GM13976 (cell line): ENCODE measurements at regions not wholly inside any gene's neighbourhood (a gene's known extent, or its start where the extent isn't known, plus 50 kb on each side); places are given as distances from the start of the nearest gene placed in this dataset.

ENCODE experiments used
- DNase-seq: peaks from one replicate; pipeline ENCODE4 v3.0.0; 2012; ENCODE audit warnings: low spot score
- in situ Hi-C: fragments of 300-500 bp; cut with MboI; formaldehyde crosslinking; loops from one replicate; pipeline ENCODE4 v1.12.0; 2022; ENCODE audit warnings: low sequenced_read_pairs, mixed read lengths, inconsistent platforms; ENCODE audit not compliant: unreplicated experiment
- TF ChIP-seq, protein P1 (sequence below): IDR thresholded peaks from 2 replicates; pipeline ENCODE4 v1.5.1; 2012; ENCODE audit warnings: borderline replicate concordance, mild to moderate bottlenecking; ENCODE audit not compliant: insufficient read depth; ENCODE audit errors: extremely low read depth, missing control alignments, control extremely low read depth

DNA sequence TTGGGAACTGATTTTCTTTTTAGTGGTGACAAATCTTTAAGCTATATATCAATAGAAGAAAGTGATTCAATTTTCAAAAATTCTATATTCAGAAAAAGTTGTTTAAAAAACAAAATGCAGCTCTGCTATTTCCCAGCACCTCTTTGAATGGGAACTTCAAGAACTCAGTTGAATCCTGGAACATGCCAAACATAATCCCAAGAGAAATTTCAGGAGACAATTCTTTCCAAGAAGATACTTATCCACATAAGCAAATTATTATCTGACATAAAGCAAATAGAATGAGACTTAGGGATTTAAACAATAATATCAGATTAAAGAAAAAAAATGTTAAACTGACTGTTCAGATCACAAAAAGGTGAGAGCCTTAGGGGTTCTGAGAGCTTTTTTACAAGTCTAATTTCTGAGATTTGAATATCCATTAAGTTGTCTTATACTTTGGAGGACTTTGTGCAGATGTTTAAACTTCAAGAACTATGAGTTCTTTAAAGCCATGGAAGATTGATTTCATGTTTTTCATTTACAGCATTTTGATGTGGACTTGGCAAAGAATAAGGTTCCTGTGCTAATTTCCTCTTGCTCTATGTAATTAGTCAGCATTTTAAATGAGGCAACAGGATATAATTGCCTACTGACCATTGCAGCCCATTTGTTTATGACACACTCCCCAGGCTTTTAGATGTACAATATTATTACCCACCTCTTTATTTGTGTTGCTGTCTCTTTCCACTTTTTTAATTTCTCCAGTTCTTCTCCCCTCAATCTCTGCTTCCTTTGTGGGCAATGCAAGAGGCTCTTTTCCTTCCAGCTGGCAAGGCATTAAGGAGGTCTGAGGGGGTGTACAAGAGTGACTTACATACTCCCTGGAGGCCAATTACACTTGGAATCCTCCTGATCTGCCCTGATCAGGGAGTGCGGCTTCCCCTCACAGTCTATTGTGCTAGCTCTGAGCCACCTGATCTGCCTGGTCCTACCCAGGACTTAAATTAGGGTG is 419.1 kb downstream of the NR2F1-AS1 start:
- TF ChIP-seq, protein P1, sequence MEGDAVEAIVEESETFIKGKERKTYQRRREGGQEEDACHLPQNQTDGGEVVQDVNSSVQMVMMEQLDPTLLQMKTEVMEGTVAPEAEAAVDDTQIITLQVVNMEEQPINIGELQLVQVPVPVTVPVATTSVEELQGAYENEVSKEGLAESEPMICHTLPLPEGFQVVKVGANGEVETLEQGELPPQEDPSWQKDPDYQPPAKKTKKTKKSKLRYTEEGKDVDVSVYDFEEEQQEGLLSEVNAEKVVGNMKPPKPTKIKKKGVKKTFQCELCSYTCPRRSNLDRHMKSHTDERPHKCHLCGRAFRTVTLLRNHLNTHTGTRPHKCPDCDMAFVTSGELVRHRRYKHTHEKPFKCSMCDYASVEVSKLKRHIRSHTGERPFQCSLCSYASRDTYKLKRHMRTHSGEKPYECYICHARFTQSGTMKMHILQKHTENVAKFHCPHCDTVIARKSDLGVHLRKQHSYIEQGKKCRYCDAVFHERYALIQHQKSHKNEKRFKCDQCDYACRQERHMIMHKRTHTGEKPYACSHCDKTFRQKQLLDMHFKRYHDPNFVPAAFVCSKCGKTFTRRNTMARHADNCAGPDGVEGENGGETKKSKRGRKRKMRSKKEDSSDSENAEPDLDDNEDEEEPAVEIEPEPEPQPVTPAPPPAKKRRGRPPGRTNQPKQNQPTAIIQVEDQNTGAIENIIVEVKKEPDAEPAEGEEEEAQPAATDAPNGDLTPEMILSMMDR: no peak
- in situ Hi-C loops: no loop called here
- DNase-seq: no peak

DNA sequence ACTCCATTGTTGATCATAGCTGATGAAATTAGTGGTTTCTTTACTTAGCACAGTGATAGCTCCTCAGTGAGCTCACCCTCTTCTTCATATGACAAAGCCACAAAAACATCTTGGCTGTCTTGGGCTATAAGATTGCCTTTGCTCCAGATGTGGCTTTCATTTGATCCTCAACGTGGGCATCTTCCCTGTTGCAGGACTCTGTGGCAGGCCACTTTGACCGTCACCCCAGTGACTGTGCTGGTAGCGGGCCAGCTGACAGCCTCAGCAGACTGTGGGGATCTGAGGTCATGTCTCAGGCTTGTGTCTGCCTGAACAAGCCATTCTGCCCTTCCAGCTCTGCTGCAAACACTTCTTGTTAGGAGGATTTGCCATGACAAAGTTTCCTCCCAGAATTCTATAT is 422.2 kb downstream of the NR2F1-AS1 start:
- TF ChIP-seq, protein P1: no peak
- in situ Hi-C loops: no loop called here
- DNase-seq: no peak

- TF ChIP-seq, protein P1: no peak
Measured at GRCh38 chr5:93156566-93156965, 424.5 kb downstream of the NR2F1-AS1 start.

DNA sequence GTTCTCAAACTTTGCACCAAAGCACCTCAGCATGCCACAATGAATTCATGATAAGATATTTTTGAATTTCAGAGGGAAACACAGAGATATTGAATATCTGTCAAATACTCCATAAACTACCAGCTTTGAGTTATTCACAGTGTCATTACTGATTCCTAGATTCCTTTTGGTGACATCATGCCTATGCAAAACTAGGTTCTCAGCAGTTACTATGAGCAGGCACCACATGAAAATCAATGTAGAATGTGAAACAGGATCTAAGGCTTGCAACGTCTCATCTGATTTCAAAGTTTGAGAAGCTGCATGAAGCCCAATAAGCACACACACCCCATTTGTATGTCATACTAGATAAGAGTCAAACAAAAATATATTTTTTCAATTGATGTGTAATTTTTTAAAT is 426.5 kb downstream of the NR2F1-AS1 start:
- DNase-seq: no peak
- in situ Hi-C loops: no loop called here
- TF ChIP-seq, protein P1: no peak

More at GRCh38 chr5:93156566-93156965, 424.5 kb downstream of the NR2F1-AS1 start:
- in situ Hi-C loops: no loop called here
- no peak for DNase-seq

DNA sequence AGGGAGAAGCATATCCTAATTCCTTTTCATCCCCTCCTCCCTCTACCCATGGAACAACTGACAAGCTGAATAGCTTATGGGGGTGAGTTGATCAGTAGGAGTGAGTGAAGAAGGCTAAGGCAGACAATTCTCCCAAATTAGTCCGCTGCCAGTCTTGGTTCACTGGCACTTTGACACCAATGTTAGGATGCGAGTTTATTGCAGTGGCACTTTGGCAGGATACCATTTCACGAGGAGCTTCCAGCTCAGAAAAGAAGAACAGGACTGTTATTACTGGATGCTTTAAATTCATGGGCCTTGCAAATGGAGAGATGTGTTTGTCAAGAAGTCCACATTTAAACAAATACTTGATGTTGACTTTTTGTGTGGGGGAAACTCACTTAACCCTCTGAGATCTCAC is 427.6 kb downstream of the NR2F1-AS1 start:
- in situ Hi-C loops: no loop called here
- DNase-seq: no peak
- TF ChIP-seq, protein P1: no peak

GRCh38 chr5:93151896-93152295 is 429.1 kb downstream of the NR2F1-AS1 start:
- in situ Hi-C loops: no loop called here

More at GRCh38 chr5:93151896-93152295, 429.1 kb downstream of the NR2F1-AS1 start:
- no peak for DNase-seq
- TF ChIP-seq, protein P1: no peak
